C4-2B (cell line): ENCODE measurements at regions not wholly inside any gene's neighbourhood (a gene's known extent, or its start where the extent isn't known, plus 50 kb on each side); places are given as distances from the start of the nearest gene placed in this dataset.

Experiments used
- H3K27ac ChIP-seq: fragments of 450-650 bp; 2 replicates; pipeline ENCODE4 v1.5.1; 2017
- ZFX ChIP-seq: fragments of 450-650 bp; IDR thresholded peaks from 2 replicates; pipeline ENCODE4 v1.6.1; 2017
- TF ChIP-seq, protein P1 (sequence below): fragments of 450-650 bp; conservative IDR thresholded peaks from 2 replicates; pipeline ENCODE4 v1.5.1; 2017; ENCODE audit warnings: mild to moderate bottlenecking

DNA sequence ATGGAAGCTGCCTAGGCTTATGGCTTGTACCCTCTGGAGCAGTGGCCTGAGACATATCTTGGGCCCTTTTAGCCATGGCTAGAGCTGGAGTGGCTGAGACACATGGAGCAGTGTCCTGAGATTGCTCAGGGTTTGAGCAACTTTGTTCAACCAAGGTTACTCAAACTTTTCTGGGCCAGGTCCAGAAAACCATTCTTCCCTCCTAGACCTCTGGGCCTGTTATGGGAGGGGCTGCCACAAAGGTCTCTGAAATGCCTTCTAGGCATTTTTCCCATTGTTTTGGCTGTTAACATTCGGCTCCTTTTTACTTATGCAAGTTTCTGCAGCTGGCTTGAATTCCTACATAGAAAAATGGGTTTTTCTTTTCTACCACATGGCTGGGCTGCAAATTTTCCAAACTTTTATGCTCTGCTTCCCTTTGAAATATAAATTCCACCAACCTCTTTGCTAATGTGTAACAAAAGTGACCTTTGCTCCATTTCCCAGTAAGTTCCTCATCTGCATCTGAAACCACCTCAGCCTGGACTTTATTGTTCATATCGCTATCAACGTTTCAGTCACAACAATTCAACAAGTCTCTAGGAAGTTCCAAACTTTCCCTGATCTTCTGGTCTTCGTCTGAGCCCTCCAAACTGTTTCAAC lies 84.9 kb upstream of the MAP4K3 start:
- no peak overlapping the region for H3K27ac ChIP-seq
- TF ChIP-seq, protein P1, sequence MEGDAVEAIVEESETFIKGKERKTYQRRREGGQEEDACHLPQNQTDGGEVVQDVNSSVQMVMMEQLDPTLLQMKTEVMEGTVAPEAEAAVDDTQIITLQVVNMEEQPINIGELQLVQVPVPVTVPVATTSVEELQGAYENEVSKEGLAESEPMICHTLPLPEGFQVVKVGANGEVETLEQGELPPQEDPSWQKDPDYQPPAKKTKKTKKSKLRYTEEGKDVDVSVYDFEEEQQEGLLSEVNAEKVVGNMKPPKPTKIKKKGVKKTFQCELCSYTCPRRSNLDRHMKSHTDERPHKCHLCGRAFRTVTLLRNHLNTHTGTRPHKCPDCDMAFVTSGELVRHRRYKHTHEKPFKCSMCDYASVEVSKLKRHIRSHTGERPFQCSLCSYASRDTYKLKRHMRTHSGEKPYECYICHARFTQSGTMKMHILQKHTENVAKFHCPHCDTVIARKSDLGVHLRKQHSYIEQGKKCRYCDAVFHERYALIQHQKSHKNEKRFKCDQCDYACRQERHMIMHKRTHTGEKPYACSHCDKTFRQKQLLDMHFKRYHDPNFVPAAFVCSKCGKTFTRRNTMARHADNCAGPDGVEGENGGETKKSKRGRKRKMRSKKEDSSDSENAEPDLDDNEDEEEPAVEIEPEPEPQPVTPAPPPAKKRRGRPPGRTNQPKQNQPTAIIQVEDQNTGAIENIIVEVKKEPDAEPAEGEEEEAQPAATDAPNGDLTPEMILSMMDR, result no peak
- no peak for TF ChIP-seq ZFX

DNA sequence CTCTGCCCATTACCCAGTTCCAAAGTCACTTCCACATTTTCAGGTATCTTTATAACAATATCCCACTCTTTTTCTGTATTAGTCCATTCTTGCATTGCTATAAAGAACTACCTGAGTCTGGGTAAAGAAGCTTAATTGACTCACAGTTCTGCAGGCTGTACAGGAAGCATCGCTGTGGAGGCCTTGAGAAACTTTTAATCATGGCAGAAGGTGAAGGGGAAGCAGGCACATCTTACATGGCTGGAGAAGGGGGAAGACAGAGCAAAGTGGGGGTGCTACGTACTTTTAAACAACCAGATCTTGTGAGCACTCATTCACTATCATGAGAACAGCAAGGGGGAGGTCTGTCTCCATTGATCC lies 85.4 kb upstream of the MAP4K3 start:
- H3K27ac ChIP-seq, result no peak overlapping the region
- TF ChIP-seq, protein P1, result no peak
- TF ChIP-seq ZFX, result no peak

DNA sequence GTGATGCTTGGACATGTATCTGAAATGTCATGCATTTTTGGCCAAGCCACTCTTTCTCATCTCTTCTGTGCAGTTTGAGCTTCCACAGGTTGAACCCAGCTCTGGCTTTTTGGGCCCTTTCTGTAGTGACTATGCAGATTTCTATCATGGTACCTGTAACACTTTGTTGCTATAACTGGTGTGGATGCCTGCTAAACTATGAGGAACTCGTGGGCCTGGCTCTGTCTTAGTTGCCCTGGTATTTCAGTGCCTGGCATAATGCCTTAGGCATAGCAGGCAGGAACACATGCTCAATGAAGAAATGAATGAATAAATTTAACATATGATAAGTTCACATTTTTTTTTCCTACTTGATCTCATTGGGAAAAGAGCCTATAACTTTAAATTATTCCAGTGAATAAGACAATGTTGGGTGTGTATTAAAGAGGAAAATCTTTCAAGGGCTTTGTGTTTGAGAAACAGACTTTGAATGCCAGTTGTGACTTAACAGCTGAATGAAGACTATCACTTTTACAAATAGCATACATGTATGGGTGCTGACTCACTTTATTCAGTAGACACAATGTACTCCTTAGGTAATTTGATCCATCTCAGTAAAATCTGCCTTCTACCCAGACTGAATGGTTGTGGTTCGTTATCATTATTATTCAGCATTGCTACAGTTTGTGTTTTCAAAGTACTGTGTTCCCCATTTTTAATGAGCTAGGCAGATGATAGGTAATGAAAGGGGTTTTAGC lies 86.4 kb upstream of the MAP4K3 start:
- TF ChIP-seq, protein P1, result no peak
- no peak for TF ChIP-seq ZFX
- H3K27ac ChIP-seq, result no peak overlapping the region

DNA sequence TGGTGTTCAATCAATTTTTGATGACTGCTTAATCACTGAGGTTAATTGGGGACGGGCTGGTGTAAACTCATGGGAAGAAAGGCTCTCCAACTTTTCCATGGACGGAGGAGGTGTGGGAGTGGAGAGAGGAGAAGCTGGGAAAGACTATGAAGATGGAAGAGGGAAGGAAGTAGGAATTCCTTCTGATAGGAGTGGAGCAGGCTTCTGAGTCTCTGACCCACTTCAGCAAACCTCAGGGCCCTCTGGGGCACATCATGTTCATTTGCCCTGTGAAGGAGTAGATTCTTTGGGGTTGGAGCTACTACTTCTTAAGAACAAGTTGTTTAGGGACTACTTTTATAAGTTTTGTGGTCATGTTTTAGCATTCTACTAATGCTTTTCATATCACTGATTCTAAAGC lies 87.0 kb upstream of the MAP4K3 start:
- TF ChIP-seq, protein P1, result no peak
- TF ChIP-seq ZFX, result no peak
- H3K27ac ChIP-seq, result no peak overlapping the region

DNA sequence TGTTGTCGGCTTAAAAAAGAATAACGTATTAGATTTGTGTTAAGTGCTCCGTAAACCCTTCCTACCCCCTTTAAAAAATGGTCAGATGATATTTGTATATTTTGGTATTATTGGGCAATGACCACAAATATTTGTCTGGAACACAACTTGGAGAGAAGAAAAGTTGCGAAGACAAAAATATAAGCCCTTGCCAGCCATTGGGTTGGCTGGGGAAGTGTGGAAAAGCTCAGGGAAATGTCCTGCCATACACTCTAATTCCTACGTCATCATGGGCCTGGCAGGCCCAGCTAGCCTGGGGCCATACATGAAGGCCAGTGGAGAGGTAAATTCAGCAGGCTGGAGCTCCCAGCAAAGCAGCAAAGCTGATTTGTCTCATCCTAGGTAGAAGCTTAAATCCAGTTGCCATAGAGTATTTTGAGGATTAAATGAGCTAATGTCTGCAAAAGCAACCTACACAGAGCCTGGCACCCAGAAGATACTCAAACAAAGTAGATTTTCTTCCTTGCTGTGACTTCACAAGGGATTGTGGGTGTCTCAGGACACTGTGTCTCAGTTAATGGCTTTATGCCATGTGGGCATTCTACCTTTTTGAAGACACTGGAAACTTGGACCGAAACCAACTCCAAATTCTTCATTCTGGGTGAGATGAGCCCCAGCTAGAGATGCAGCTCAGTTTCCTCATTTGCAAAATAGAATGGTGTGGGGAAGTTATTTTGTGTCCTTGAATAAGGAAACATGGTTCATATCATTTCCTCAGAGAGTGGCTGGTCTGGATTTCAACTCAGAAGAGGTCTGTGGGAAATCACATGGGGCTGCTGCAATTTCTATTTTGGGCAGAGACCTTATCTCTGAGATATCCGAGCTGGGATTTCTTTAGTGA lies 87.9 kb upstream of the MAP4K3 start:
- no peak for TF ChIP-seq ZFX
- TF ChIP-seq, protein P1, result no peak
- no peak overlapping the region for H3K27ac ChIP-seq

DNA sequence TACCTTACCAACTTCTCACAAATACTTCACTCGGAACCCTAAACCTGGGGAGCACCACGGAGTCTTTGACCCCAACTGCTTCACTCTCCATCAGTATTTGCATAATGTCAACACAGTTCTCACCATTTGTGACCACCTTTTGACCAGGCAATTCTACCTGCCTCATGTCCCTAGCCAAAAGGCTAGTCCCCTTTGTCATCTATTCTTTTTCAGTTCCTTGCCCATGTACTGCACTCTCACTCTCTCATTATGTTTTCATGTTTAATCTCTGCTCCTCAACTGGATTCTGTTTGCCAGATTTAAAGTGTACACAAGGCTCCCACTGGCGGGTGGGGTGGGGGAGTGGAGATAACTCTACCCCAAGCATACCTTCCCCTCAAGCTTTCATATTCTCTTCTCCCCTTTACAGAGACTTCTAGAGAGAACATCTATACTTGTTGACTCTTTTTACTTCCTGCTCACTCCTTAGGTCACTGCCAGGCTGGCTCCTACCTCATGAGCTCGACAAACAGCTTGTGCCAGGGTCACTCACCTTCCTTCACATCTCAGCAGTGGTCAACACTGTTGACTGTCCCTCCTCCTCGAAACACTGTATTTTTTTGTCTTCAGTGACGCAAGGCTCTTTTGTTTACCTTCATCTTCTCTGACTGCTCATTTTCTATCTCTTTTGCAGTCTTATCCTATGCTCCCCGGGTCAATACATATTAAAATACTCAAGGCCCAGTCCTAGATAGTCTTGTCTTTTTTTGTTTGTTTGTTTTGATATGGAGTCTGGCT lies 88.7 kb upstream of the MAP4K3 start:
- TF ChIP-seq ZFX, result no peak
- TF ChIP-seq, protein P1, result no peak
- H3K27ac ChIP-seq, result no peak overlapping the region
